ENCODE measurements at regions not wholly inside any gene's neighbourhood (a gene's known extent, or its start where the extent isn't known, plus 50 kb on each side); places are given as distances from the start of the nearest gene placed in this dataset.

GRCh38 chr1:239436286-239436685 lies 49.9 kb downstream of the CHRM3 start:
- POLR2A ChIA-PET (ENCODE audit: partially characterized antibody) = no interaction called here
- no peak overlapping the region for H4K8ac ChIP-seq (ENCODE audit: extremely low read depth, insufficient read depth, low read length)
- no peak for TF ChIP-seq RAD21 (IDR thresholded peaks at IDR 0.05 in 1 of 2, conservative IDR thresholded peaks at IDR 0.05 in 1 of 2; ENCODE audit: low read depth in 2 of 2, low read length in 2 of 2)
- no peak for TF ChIP-seq KDM4A (IDR thresholded peaks at IDR 0.05; ENCODE audit: low read depth, low read length, severe bottlenecking)
- no peak for TF ChIP-seq JUND (IDR thresholded peaks at IDR 0.05; ENCODE audit: low read length)
- TF ChIP-seq SRF (IDR thresholded peaks at IDR 0.05; ENCODE audit: low read depth, low read length) = no peak
- TF ChIP-seq CEBPB (IDR thresholded peaks at IDR 0.05; ENCODE audit: low read depth, low read length) = no peak
- no peak for TF ChIP-seq TBP (IDR thresholded peaks at IDR 0.05; ENCODE audit: low read depth, low read length)
- no peak for TF ChIP-seq TAF7 (optimal IDR thresholded peaks at IDR 0.05; ENCODE audit: borderline replicate concordance, low read depth, low read length)
- TF ChIP-seq SUZ12 (IDR thresholded peaks at IDR 0.05; ENCODE audit: low read length) = no peak
- no peak for TF ChIP-seq E2F6 (IDR thresholded peaks at IDR 0.05)
- TF ChIP-seq RFX5 (IDR thresholded peaks at IDR 0.05; ENCODE audit: borderline replicate concordance, low read depth, low read length) = no peak
- TF ChIP-seq CBX8 (IDR thresholded peaks at IDR 0.05; ENCODE audit: borderline replicate concordance, low read depth, low read length) = no peak
- TF ChIP-seq ATF3 (IDR thresholded peaks at IDR 0.05; ENCODE audit: insufficient read depth, low read depth, low read length) = no peak

More at GRCh38 chr1:239436286-239436685, 49.9 kb downstream of the CHRM3 start:
- Histone ChIP-seq H3K23me2 (ENCODE audit: low read depth, low read length) (no peaks in the 10 kb centered on the region), H2BK5ac (ENCODE audit: low read depth, low read length) (no peak overlapping the region), H2BK15ac (ENCODE audit: low read length) (no peak overlapping the region), H3K4me3 (ENCODE audit: extremely low read depth in 1 of 4, insufficient read depth in 2 of 4, low read depth in 3 of 4, low read length in 4 of 4) (no peak overlapping the region), H3K9ac (replicated peaks in 1 of 4; ENCODE audit: extremely low read depth in 1 of 4, low read depth in 3 of 4, low read length in 3 of 4) (no peak overlapping the region), H3K27ac (ENCODE audit: low read depth, low read length) (no peak overlapping the region), H2AFZ (ENCODE audit: low read length) (no peak overlapping the region), H3K23ac (ENCODE audit: insufficient read length) (no peak overlapping the region), H3K18ac (ENCODE audit: extremely low read depth, low read length) (no peak overlapping the region), H4K91ac (replicated peaks; ENCODE audit: insufficient read length, low read length) (no peak overlapping the region), H3K4me2 (ENCODE audit: insufficient read depth in 1 of 2, low read depth in 2 of 2, low read length in 2 of 2) (no peak overlapping the region), H3K79me2 (ENCODE audit: control insufficient read depth in 1 of 2, insufficient read depth in 2 of 2, low read length in 2 of 2) (no peaks in the 10 kb centered on the region), H4K5ac (ENCODE audit: insufficient read length, low read depth, low read length) (no peak overlapping the region), H2BK20ac (ENCODE audit: low read length) (no peak overlapping the region), H3K4me1 (replicated peaks in 1 of 4; ENCODE audit: control insufficient read depth in 3 of 4, insufficient read depth in 4 of 4, low read length in 3 of 4) (no peaks in the 10 kb centered on the region), H2AK5ac (ENCODE audit: low read depth, low read length) (no peak overlapping the region), H2BK12ac (ENCODE audit: low read depth, low read length) (no peak overlapping the region), H3K27me3 (replicated peaks in 1 of 4; ENCODE audit: control insufficient read depth in 3 of 4, extremely low read depth in 1 of 4, insufficient read depth in 3 of 4, low read length in 3 of 4) (no peaks in the 10 kb centered on the region), H4K20me1 (replicated peaks in 1 of 2; ENCODE audit: control insufficient read depth in 1 of 2, insufficient read depth in 2 of 2, low read length in 2 of 2) (no peaks in the 10 kb centered on the region), H3K14ac (ENCODE audit: insufficient read length) (no peak overlapping the region), H3K36me3 (ENCODE audit: control insufficient read depth in 2 of 4, insufficient read depth in 4 of 4, low read length in 3 of 4) (no peaks in the 10 kb centered on the region), H3K79me1 (ENCODE audit: low read depth, low read length) (no peaks in the 10 kb centered on the region), H2BK120ac (replicated peaks; ENCODE audit: low read depth, low read length) (no peak overlapping the region), H3K4ac (replicated peaks; ENCODE audit: insufficient read length, low read depth, low read length) (no peak overlapping the region), H3K9me3 (ENCODE audit: insufficient read depth in 2 of 2, low read depth in 1 of 2, low read length in 1 of 2) (no peaks in the 10 kb centered on the region), H3K56ac (replicated peaks; ENCODE audit: insufficient read length, low read depth, low read length) (no peak overlapping the region)
- WGBS, 2 experiments (ENCODE audit: extremely low coverage in 1 of 2, insufficient coverage in 1 of 2, insufficient read length in 1 of 2, insufficient replicate concordance in 2 of 2, low coverage in 1 of 2, low lambda C conversion rate in 2 of 2, missing lambda C conversion rate in 1 of 2) = 94% methylated on average over 7 of the region's 7 CpGs; no CpG with 5 or more reads in 1 of the 2 experiments
- FAIRE-seq (no peak), DNase-seq (ENCODE audit: low read depth in 1 of 2, low spot score in 2 of 2) (no peak)
- CTCF ChIA-PET (ENCODE audit: partially characterized antibody) = interaction anchor here (0.8 kb wide), 1 partner anchor 46 kb away, joined by 3 read pairs; no protein-coding TSS in a partner anchor

Data from H1 (cell line).